ENCODE measurements at regions not wholly inside any gene's neighbourhood (a gene's known extent, or its start where the extent isn't known, plus 50 kb on each side); places are given as distances from the start of the nearest gene placed in this dataset.

DNA sequence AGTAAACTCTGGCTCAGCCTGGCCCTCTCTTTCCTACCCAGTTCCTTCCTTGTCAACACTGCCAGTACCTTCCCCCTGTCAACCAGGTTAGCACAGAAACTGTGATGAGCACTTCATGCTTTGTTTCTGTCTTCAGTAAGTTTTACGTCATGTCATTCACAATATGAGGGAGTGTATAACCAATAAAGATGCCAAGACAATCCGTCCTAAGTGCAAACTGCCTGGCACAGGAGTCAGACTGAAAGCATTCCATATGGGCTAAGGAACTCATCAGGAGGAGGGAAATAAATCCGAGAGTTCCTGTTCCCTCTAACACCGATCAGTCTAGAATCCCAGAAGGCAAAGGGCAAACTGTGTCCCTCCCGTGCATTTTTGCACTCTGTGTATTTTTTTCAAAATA lies 507.2 kb downstream of the CMPK2 start:
- DNase-seq (ENCODE audit: insufficient read length, low spot score) (no peak), FAIRE-seq (no peak)
- TF ChIP-seq POLR2A (IDR thresholded peaks at IDR 0.05; ENCODE audit: low read depth, low read length): no peak

DNA sequence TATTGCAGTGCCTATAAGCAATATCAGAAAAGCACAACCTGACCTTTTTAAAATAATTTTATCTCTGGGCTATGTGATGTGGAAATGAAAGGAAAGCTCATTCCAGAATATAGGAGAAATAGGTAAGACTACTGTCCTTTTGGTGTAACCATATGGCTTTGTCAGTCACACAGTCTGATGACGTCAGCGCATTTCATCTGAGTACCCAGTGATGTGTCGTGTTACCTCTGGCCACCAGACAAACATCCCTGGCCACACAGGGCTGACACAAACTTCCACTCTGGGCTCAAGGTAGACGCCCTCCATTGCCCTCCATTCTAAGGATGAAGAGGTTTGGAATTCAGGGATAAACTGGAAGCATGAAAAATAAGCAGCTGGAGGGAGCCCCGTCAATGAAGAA lies 506.7 kb downstream of the CMPK2 start:
- TF ChIP-seq POLR2A (IDR thresholded peaks at IDR 0.05; ENCODE audit: low read depth, low read length): no peak
- no peak for DNase-seq (ENCODE audit: insufficient read length, low spot score)
- no peak for FAIRE-seq

GRCh38 chr2:6359964-6360363 lies 505.7 kb downstream of the CMPK2 start:
- no peak for TF ChIP-seq POLR2A (IDR thresholded peaks at IDR 0.05; ENCODE audit: low read depth, low read length)
- DNase-seq (ENCODE audit: insufficient read length, low spot score): no peak
- FAIRE-seq: no peak

DNA sequence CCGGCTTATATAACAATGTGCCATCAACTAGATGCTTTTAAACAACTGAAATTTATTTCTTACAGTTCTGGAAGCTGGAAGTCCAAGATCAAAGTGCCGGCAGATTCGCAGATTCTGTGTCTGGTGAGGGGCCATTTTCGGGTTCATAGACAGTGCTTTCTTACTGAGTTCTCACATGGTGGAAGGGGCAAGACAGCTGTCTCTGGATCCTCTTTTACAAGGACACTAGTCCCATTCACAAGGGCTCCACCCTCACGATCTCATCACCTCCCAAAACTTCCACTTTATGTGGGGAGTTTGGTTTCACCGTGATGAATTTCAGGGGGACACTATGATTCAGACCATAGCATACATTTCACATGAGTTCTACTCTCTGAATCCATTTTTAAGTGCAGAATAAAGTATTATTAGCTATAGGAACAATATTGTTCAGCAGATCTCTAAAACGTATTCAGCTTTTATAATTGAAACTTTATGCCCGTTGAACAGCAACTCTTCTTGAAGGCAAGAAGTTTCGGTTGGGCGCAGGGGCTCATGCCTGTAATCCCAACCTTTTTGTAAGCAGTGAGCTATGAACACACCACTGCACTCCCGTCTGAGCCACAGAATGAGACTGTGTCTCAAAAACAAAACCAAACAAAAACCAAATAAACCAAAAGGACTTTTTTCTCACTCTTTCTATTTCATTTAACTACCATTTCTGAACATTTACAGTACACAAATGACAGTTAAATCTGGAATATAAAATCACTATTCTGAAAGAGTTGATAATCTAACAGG lies 502.8 kb downstream of the CMPK2 start:
- no peak for TF ChIP-seq POLR2A (IDR thresholded peaks at IDR 0.05; ENCODE audit: low read depth, low read length)
- FAIRE-seq (no peak), DNase-seq (ENCODE audit: insufficient read length, low spot score) (no peak)

DNA sequence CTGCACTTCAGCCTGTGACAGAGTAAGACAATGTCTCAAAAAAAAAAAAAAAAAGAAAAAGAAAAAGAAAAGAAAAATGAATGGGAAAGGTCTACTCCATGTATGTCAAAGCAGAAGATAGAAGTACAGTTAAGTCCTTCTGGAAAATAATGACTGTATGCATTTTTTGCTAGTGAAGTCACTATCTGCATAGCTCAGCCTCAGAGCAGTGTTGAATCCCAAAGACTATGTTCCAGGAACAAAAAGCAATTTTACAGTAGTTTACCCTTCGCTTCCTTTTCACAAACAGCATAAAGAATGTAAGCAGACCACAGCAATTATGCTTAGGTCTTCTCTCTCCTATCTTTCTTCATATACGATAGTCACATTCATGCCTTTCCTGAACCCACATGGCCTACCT lies 497.4 kb downstream of the CMPK2 start:
- no peak for TF ChIP-seq POLR2A (IDR thresholded peaks at IDR 0.05; ENCODE audit: low read depth, low read length)
- no peak for DNase-seq (ENCODE audit: insufficient read length, low spot score)
- no peak for FAIRE-seq

GRCh38 chr2:6369266-6369665 lies 496.4 kb downstream of the CMPK2 start:
- FAIRE-seq: no peak
- no peak for TF ChIP-seq POLR2A (IDR thresholded peaks at IDR 0.05; ENCODE audit: low read depth, low read length)
- no peak for DNase-seq (ENCODE audit: insufficient read length, low spot score)

GRCh38 chr2:6370753-6371551 lies 494.8 kb downstream of the CMPK2 start:
- DNase-seq (ENCODE audit: insufficient read length, low spot score) (no peak), FAIRE-seq (no peak)
- TF ChIP-seq POLR2A (IDR thresholded peaks at IDR 0.05; ENCODE audit: low read depth, low read length): no peak

- DNase-seq (ENCODE audit: insufficient read length, low spot score) (no peak), FAIRE-seq (no peak)
- no peak for TF ChIP-seq POLR2A (IDR thresholded peaks at IDR 0.05; ENCODE audit: low read depth, low read length)
These were observed 493.3 kb downstream of the CMPK2 start for GRCh38 chr2:6372317-6372901.

GRCh38 chr2:6381326-6381725 lies 484.4 kb downstream of the CMPK2 start:
- FAIRE-seq: no peak

DNA sequence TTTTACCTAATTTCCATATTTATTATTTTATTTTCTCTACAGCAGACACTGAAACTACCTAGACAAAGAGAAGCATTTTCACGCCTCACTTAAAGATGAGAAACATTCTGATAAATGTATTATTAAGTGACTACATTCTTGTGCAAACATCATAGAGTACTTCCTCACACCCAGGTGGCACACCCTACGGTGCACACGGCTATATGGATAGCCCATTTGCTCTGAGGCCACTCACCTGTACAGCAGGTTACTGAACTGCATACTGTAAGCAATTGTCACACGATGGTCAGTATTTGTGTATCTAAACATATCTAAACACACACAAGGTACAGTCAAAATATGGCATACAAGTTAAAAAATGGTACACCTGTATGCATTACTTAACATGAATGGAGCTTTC lies 481.4 kb downstream of the CMPK2 start:
- no peak for FAIRE-seq
- no peak for DNase-seq (ENCODE audit: insufficient read length, low spot score)
- TF ChIP-seq POLR2A (IDR thresholded peaks at IDR 0.05; ENCODE audit: low read depth, low read length): no peak

More at GRCh38 chr2:6381326-6381725, 484.4 kb downstream of the CMPK2 start:
- no peak for TF ChIP-seq POLR2A (IDR thresholded peaks at IDR 0.05; ENCODE audit: low read depth, low read length)
- no peak for DNase-seq (ENCODE audit: insufficient read length, low spot score)

GRCh38 chr2:6392354-6392753 lies 473.4 kb downstream of the CMPK2 start:
- FAIRE-seq: no peak
- no peak for DNase-seq (ENCODE audit: insufficient read length, low spot score)
- no peak for TF ChIP-seq POLR2A (IDR thresholded peaks at IDR 0.05; ENCODE audit: low read depth, low read length)

- DNase-seq (ENCODE audit: insufficient read length, low spot score) (no peak), FAIRE-seq (no peak)
- TF ChIP-seq POLR2A (IDR thresholded peaks at IDR 0.05; ENCODE audit: low read depth, low read length): no peak
These were observed 472.7 kb downstream of the CMPK2 start for GRCh38 chr2:6392966-6393365.

GRCh38 chr2:6393819-6394218 lies 471.9 kb downstream of the CMPK2 start:
- FAIRE-seq (no peak), DNase-seq (ENCODE audit: insufficient read length, low spot score) (no peak)
- no peak for TF ChIP-seq POLR2A (IDR thresholded peaks at IDR 0.05; ENCODE audit: low read depth, low read length)

GRCh38 chr2:6394276-6394675 lies 471.4 kb downstream of the CMPK2 start:
- DNase-seq (ENCODE audit: insufficient read length, low spot score) (no peak), FAIRE-seq (no peak)
- no peak for TF ChIP-seq POLR2A (IDR thresholded peaks at IDR 0.05; ENCODE audit: low read depth, low read length)

Data from H54 (cell line).